GM12875 (cell line): ENCODE measurements at regions not wholly inside any gene's neighbourhood (a gene's known extent, or its start where the extent isn't known, plus 50 kb on each side); places are given as distances from the start of the nearest gene placed in this dataset.

Source experiments
- H3K4me3 ChIP-seq: one replicate; pipeline ENCODE4 v1.5.1; 2011; ENCODE audit warnings: low read depth, low read length, control low read depth
- TF ChIP-seq, protein P1 (sequence below): IDR thresholded peaks from 2 replicates; pipeline ENCODE4 v1.5.1; 2011; ENCODE audit warnings: low read depth, mild to moderate bottlenecking, control low read depth, inconsistent platforms, low read length, moderate library complexity, borderline replicate concordance; ENCODE audit not compliant: insufficient read depth

DNA sequence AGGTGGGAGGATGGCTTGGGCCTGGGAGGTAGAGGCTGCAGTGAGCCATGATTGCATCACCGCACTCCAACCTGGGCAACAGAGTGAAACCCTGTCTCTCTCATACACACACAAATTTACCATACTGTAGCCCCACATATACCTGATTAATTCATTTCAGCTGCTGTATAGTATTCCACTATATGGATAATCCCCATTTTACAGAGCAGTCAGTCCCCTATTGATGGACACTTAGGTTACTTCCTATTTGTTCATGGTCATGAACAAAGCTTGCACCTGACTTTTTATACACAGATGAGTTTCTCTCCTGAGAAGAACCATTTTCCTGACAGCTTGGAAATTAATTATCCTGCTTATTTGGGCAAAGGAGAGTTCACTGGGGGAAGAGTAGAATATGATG, 59.2 kb downstream of the EMX2 start:
- H3K4me3 ChIP-seq, result no peak overlapping the region
- TF ChIP-seq, protein P1, sequence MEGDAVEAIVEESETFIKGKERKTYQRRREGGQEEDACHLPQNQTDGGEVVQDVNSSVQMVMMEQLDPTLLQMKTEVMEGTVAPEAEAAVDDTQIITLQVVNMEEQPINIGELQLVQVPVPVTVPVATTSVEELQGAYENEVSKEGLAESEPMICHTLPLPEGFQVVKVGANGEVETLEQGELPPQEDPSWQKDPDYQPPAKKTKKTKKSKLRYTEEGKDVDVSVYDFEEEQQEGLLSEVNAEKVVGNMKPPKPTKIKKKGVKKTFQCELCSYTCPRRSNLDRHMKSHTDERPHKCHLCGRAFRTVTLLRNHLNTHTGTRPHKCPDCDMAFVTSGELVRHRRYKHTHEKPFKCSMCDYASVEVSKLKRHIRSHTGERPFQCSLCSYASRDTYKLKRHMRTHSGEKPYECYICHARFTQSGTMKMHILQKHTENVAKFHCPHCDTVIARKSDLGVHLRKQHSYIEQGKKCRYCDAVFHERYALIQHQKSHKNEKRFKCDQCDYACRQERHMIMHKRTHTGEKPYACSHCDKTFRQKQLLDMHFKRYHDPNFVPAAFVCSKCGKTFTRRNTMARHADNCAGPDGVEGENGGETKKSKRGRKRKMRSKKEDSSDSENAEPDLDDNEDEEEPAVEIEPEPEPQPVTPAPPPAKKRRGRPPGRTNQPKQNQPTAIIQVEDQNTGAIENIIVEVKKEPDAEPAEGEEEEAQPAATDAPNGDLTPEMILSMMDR, result no peak

DNA sequence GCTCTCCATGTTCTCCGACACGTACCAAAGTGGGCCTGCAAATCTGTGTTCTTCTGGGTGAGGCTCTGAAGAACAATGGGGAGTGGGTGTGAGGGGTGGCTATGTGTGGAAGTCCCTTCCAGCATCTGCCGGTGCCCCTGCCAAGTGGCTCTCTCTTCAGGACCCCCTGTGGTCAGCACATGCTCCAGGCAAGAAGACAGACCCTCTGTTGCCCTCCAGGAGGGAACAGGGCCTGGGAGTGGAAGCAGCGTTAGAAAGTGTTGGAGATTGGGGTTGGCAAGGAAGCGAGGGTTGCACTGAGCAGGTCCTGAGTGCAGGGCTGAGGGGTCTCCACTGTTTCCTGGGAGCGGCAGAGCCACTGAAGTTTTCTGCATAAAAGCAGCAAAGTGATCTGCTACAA, 60.5 kb downstream of the EMX2 start:
- TF ChIP-seq, protein P1, result no peak

DNA sequence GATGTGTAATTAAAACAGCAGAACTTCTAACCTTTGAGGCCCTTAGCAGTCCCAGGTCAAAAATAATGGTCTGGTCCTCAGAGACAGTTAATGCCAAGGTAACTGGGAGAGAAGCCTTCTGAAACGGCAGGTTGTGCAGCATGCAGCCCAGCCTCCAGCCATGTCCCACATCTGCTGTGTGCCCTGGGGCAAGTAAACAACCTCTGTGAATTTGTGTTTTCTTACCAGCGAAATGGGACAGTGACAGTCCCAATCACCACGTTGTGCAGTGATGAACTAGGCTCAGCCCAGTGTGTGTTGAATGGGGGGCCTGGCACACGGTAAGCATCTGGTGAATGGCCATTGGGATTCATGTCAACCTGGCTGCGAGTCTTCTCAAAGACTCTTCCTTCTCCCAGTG, 61.2 kb downstream of the EMX2 start:
- TF ChIP-seq, protein P1, result no peak
- H3K4me3 ChIP-seq, result no peak overlapping the region

More for the DNA sequence above, 60.5 kb downstream of the EMX2 start:
- no peak overlapping the region for H3K4me3 ChIP-seq

DNA sequence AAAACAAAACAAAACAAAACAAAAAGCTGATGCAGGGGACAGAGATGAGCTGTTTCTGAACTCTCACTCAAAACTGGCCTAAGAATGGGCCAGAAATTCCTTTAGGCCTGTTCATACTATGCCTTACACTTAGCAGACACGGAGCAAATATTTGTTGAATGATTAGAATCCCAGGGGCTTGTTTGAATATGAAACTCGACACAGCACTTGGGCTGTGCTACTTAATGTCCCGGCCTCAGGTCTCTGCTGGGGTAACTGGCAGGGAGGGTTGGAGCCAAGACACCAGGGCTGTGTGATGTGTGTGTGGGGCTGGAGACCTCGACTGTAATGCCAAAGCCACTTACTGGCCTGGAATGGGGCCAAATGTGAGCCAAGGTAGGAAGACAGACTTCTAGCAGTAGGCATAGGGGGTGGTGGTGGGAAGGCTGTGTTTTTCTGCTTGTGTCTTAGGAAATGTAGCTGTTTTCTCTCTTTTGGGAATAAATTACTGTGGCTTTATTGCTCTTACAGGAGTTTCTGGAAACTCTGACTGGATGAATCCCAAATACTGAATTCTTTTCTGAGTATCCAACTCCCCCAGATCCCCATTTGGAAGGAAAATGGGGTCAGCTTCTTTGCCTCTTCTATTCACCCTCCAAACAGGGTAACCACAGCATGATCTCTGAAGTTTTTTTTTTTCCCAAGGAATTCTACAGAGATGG, 66.7 kb downstream of the EMX2 start:
- no peak overlapping the region for H3K4me3 ChIP-seq
- TF ChIP-seq, protein P1, result no peak

DNA sequence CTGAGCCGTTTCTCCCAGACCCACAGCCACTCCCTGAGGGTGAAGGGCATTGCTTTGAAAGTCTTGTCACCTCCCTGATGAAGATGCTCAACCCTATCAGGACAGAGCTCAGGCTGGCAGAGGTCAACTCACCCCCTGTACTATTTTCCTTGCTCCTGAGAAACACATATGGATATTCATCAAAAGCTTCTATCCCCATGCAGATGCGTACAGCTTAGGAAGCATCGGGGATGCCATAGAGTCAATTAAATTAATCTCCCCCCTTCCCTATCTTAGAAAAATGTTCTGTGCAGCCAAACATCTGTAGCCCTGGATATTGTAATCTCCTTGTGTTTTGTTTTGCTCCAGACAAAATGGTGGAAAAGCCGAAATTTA, 67.2 kb downstream of the EMX2 start:
- no peak overlapping the region for H3K4me3 ChIP-seq
- TF ChIP-seq, protein P1, result no peak

DNA sequence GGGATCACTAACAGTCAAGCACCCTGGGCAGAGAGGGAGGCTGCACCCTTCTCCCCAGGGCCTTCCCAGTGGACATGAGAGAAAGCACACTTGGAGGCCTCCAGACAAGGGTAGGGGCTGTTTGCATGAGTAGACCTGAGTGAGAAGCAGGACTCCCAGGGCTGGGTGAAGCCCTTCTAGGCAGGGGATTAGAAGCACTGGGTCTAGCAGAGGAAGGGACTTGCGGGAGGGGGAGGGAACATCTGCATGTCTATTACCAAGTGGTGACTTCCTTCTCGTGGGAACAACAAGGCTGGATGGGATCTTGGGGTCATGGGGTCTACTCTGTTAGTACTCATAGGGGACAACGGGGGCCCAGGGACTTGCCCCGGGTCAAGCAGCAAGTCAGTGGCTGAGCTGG, 67.8 kb downstream of the EMX2 start:
- H3K4me3 ChIP-seq, result no peak overlapping the region
- TF ChIP-seq, protein P1, result no peak

DNA sequence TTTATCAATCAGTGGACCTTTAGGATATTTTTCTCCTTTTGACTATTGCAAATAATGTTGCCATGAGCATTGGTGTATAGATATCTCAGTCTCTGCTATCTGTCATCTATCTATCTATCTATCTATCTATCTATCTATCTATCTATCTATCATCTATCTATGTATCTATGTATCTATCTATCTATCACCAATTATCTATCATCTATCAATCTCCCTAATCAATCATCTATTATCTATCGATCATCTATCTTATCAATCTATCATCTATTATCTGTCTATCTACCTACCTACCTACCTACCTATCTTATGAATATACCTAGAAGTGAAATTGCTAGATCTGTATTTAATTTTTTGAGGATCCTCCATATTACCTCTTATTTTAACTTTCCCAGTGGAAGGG, 69.6 kb downstream of the EMX2 start:
- no peak overlapping the region for H3K4me3 ChIP-seq
- TF ChIP-seq, protein P1, result no peak
